ENCODE measurements at regions not wholly inside any gene's neighbourhood (a gene's known extent, or its start where the extent isn't known, plus 50 kb on each side); places are given as distances from the start of the nearest gene placed in this dataset.

GRCh38 chr9:7408845-7409244, 390.7 kb downstream of the DMAC1 start:
- Histone ChIP-seq H3K4me2 (ENCODE audit: low read length) (no peak overlapping the region), H3K14ac (ENCODE audit: low read length) (no peak overlapping the region), H2AK5ac (ENCODE audit: low read length) (no peak overlapping the region), H3K27me3 (ENCODE audit: insufficient read depth, low read length) (no peaks in the 10 kb centered on the region), H3K18ac (ENCODE audit: low read length) (no peak overlapping the region), H4K12ac (ENCODE audit: low read depth, low read length) (no peak overlapping the region), H3K79me2 (ENCODE audit: control insufficient read depth, insufficient read depth, low read length, poor library complexity) (no peaks in the 10 kb centered on the region), H3K36me3 (ENCODE audit: control insufficient read depth in 1 of 2, insufficient read depth in 2 of 2, low read length in 2 of 2) (no peaks in the 10 kb centered on the region), H3K27ac (ENCODE audit: low read depth, low read length) (no peak overlapping the region), H3K4ac (ENCODE audit: low read depth, low read length) (no peak overlapping the region), H2AFZ (ENCODE audit: insufficient read depth, low read length, poor library complexity) (no peak overlapping the region), H3K4me1 (ENCODE audit: control insufficient read depth in 1 of 2, insufficient read depth in 2 of 2, low read length in 2 of 2) (no peaks in the 10 kb centered on the region), H3K9me3 (ENCODE audit: insufficient read depth, low read depth, low read length) (no peaks in the 10 kb centered on the region), H2BK5ac (ENCODE audit: low read depth, low read length, poor library complexity) (no peak overlapping the region), H4K8ac (ENCODE audit: low read depth, low read length) (no peak overlapping the region), H3K79me1 (ENCODE audit: low read length) (no peaks in the 10 kb centered on the region), H4K91ac (ENCODE audit: low read depth, low read length) (no peak overlapping the region), H2BK120ac (ENCODE audit: insufficient read depth, low read length, poor library complexity) (no peak overlapping the region), H3K9ac (ENCODE audit: low read length) (no peak overlapping the region), H3K23ac (ENCODE audit: low read length) (no peak overlapping the region), H3K4me3 (ENCODE audit: low read depth, low read length) (no peak overlapping the region), H2BK12ac (ENCODE audit: low read length) (no peak overlapping the region)
- no peak for DNase-seq
- WGBS (ENCODE audit: extremely low coverage, insufficient coverage, insufficient read length): no CpG with 5 or more reads among the region's 4 CpGs

GRCh38 chr9:7407246-7407645, 392.3 kb downstream of the DMAC1 start:
- Histone ChIP-seq H3K36me3 (ENCODE audit: control insufficient read depth in 1 of 2, insufficient read depth in 2 of 2, low read length in 2 of 2) (no peaks in the 10 kb centered on the region), H4K91ac (ENCODE audit: low read depth, low read length) (no peak overlapping the region), H3K4me3 (ENCODE audit: low read depth, low read length) (no peak overlapping the region), H3K27me3 (ENCODE audit: insufficient read depth, low read length) (no peaks in the 10 kb centered on the region), H3K18ac (ENCODE audit: low read length) (no peak overlapping the region), H3K23ac (ENCODE audit: low read length) (no peak overlapping the region), H4K12ac (ENCODE audit: low read depth, low read length) (no peak overlapping the region), H3K79me1 (ENCODE audit: low read length) (no peaks in the 10 kb centered on the region), H2AFZ (ENCODE audit: insufficient read depth, low read length, poor library complexity) (no peak overlapping the region), H3K27ac (ENCODE audit: low read depth, low read length) (no peak overlapping the region), H2BK12ac (ENCODE audit: low read length) (no peak overlapping the region), H2BK5ac (ENCODE audit: low read depth, low read length, poor library complexity) (no peak overlapping the region), H3K4ac (ENCODE audit: low read depth, low read length) (no peak overlapping the region), H2AK5ac (ENCODE audit: low read length) (no peak overlapping the region), H3K9ac (ENCODE audit: low read length) (no peak overlapping the region), H4K8ac (ENCODE audit: low read depth, low read length) (no peak overlapping the region), H3K4me1 (ENCODE audit: control insufficient read depth in 1 of 2, insufficient read depth in 2 of 2, low read length in 2 of 2) (no peaks in the 10 kb centered on the region), H2BK120ac (ENCODE audit: insufficient read depth, low read length, poor library complexity) (no peak overlapping the region), H3K14ac (ENCODE audit: low read length) (no peak overlapping the region), H3K79me2 (ENCODE audit: control insufficient read depth, insufficient read depth, low read length, poor library complexity) (no peaks in the 10 kb centered on the region), H3K4me2 (ENCODE audit: low read length) (no peak overlapping the region), H3K9me3 (ENCODE audit: insufficient read depth, low read depth, low read length) (no peaks in the 10 kb centered on the region)
- WGBS (ENCODE audit: extremely low coverage, insufficient coverage, insufficient read length): no CpG with 5 or more reads among the region's 3 CpGs
- DNase-seq: no peak

GRCh38 chr9:7405924-7406604, 393.5 kb downstream of the DMAC1 start:
- Histone ChIP-seq H4K91ac (ENCODE audit: low read depth, low read length) (no peak overlapping the region), H2BK120ac (ENCODE audit: insufficient read depth, low read length, poor library complexity) (no peak overlapping the region), H3K18ac (ENCODE audit: low read length) (no peak overlapping the region), H2BK12ac (ENCODE audit: low read length) (no peak overlapping the region), H3K36me3 (ENCODE audit: control insufficient read depth in 1 of 2, insufficient read depth in 2 of 2, low read length in 2 of 2) (no peaks in the 10 kb centered on the region), H3K27ac (ENCODE audit: low read depth, low read length) (no peak overlapping the region), H3K23ac (ENCODE audit: low read length) (no peak overlapping the region), H2AFZ (ENCODE audit: insufficient read depth, low read length, poor library complexity) (no peak overlapping the region), H3K4me1 (ENCODE audit: control insufficient read depth in 1 of 2, insufficient read depth in 2 of 2, low read length in 2 of 2) (no peaks in the 10 kb centered on the region), H3K79me2 (ENCODE audit: control insufficient read depth, insufficient read depth, low read length, poor library complexity) (no peaks in the 10 kb centered on the region), H3K9ac (ENCODE audit: low read length) (no peak overlapping the region), H3K4me3 (ENCODE audit: low read depth, low read length) (no peak overlapping the region), H3K27me3 (ENCODE audit: insufficient read depth, low read length) (no peaks in the 10 kb centered on the region), H4K8ac (ENCODE audit: low read depth, low read length) (no peak overlapping the region), H3K4ac (ENCODE audit: low read depth, low read length) (no peak overlapping the region), H3K9me3 (ENCODE audit: insufficient read depth, low read depth, low read length) (no peaks in the 10 kb centered on the region), H3K4me2 (ENCODE audit: low read length) (no peak overlapping the region), H4K12ac (ENCODE audit: low read depth, low read length) (no peak overlapping the region), H3K14ac (ENCODE audit: low read length) (no peak overlapping the region), H2BK5ac (ENCODE audit: low read depth, low read length, poor library complexity) (no peak overlapping the region), H3K79me1 (ENCODE audit: low read length) (no peaks in the 10 kb centered on the region), H2AK5ac (ENCODE audit: low read length) (no peak overlapping the region)
- DNase-seq: no peak
- no CpG with 5 or more reads among the region's 4 CpGs for WGBS (ENCODE audit: extremely low coverage, insufficient coverage, insufficient read length)

DNA sequence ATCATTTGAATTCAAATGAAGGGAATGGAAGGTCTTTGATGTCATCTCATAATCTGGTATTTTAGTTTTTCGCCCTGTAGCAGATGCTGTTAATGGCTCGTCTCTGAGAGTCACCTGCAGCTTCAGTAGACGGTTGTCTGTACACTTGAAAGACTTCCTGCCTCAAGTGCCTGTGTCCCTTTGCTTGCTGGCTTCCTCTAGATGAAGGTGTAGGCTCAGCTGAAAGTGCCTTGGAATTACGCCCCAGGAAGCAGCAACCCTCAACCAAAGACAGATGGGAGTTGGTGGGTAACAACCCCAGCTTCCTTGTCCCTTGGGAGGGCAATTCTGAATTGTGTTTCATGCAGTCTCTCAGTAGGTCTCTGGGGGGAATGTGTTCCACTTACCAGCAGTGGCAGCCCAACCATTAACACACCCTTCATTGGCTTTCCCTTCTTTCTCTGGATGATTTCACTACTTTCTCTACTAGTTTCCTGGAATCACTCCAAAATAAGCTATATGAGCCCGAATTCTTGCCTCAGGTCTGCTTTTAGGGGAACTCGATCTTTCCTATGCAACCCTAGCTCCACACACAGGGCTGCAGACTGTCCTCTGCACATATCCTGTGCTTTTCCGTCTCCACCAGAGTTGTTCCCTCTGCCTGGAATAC, 395.6 kb downstream of the DMAC1 start:
- Histone ChIP-seq H3K4me3 (ENCODE audit: low read depth, low read length) (no peak overlapping the region), H2BK12ac (ENCODE audit: low read length) (no peak overlapping the region), H3K4ac (ENCODE audit: low read depth, low read length) (no peak overlapping the region), H3K79me1 (ENCODE audit: low read length) (no peaks in the 10 kb centered on the region), H4K8ac (ENCODE audit: low read depth, low read length) (no peak overlapping the region), H2BK5ac (ENCODE audit: low read depth, low read length, poor library complexity) (no peak overlapping the region), H3K18ac (ENCODE audit: low read length) (no peak overlapping the region), H2BK120ac (ENCODE audit: insufficient read depth, low read length, poor library complexity) (no peak overlapping the region), H3K27me3 (ENCODE audit: insufficient read depth, low read length) (no peaks in the 10 kb centered on the region), H2AK5ac (ENCODE audit: low read length) (no peak overlapping the region), H3K9me3 (ENCODE audit: insufficient read depth, low read depth, low read length) (no peaks in the 10 kb centered on the region), H3K79me2 (ENCODE audit: control insufficient read depth, insufficient read depth, low read length, poor library complexity) (no peaks in the 10 kb centered on the region), H2AFZ (ENCODE audit: insufficient read depth, low read length, poor library complexity) (no peak overlapping the region), H3K4me2 (ENCODE audit: low read length) (no peak overlapping the region), H4K91ac (ENCODE audit: low read depth, low read length) (no peak overlapping the region), H4K12ac (ENCODE audit: low read depth, low read length) (no peak overlapping the region), H3K9ac (ENCODE audit: low read length) (no peak overlapping the region), H3K23ac (ENCODE audit: low read length) (no peak overlapping the region), H3K4me1 (ENCODE audit: control insufficient read depth in 1 of 2, insufficient read depth in 2 of 2, low read length in 2 of 2) (no peaks in the 10 kb centered on the region), H3K14ac (ENCODE audit: low read length) (no peak overlapping the region), H3K36me3 (ENCODE audit: control insufficient read depth in 1 of 2, insufficient read depth in 2 of 2, low read length in 2 of 2) (no peaks in the 10 kb centered on the region), H3K27ac (ENCODE audit: low read depth, low read length) (no peak overlapping the region)
- WGBS (ENCODE audit: extremely low coverage, insufficient coverage, insufficient read length): no CpG with 5 or more reads among the region's 7 CpGs
- no peak for DNase-seq

All from trophoblast cell (in vitro differentiated cells and primary cell).